ENCODE measurements at regions not wholly inside any gene's neighbourhood (a gene's known extent, or its start where the extent isn't known, plus 50 kb on each side); places are given as distances from the start of the nearest gene placed in this dataset.

GRCh38 chr6:148103436-148103835 lies 239.2 kb upstream of the SASH1 start:
- H3K27me3 ChIP-seq (ENCODE audit: insufficient read depth, low read length), result no peaks in the 10 kb centered on the region
- no peaks in the 10 kb centered on the region for H3K9me3 ChIP-seq (ENCODE audit: low read depth, low read length)
- no peak overlapping the region for H3K4me3 ChIP-seq (ENCODE audit: low read length)
- H3K4me1 ChIP-seq (ENCODE audit: insufficient read depth, low read length), result no peaks in the 10 kb centered on the region

DNA sequence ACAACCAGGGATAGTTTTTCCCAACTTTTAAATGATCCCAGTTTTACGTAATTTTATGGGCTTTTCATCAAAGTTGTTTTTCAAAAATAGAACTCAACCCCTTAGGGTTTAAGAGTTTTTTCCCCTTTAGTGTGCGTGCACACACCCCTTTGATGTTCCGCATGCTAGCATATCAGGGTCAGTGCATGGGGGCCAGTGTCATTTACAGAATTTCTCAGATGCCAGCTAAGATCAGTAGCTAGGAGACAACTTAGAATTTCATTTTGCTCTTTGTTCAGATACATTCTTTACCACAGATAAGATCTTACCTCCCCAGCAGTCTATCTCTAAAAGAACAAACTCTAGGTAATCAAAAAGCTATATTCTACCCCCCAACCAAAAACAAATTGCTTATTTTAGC lies 238.5 kb upstream of the SASH1 start:
- H3K9me3 ChIP-seq (ENCODE audit: low read depth, low read length), result no peaks in the 10 kb centered on the region
- H3K4me3 ChIP-seq (ENCODE audit: low read length), result no peak overlapping the region
- H3K4me1 ChIP-seq (ENCODE audit: insufficient read depth, low read length), result no peaks in the 10 kb centered on the region
- H3K27me3 ChIP-seq (ENCODE audit: insufficient read depth, low read length), result no peaks in the 10 kb centered on the region

- H3K9me3 ChIP-seq (ENCODE audit: low read depth, low read length), result no peaks in the 10 kb centered on the region
- no peaks in the 10 kb centered on the region for H3K27me3 ChIP-seq (ENCODE audit: insufficient read depth, low read length)
- no peak overlapping the region for H3K4me3 ChIP-seq (ENCODE audit: low read length)
- no peaks in the 10 kb centered on the region for H3K4me1 ChIP-seq (ENCODE audit: insufficient read depth, low read length)
Measured at GRCh38 chr6:148105695-148106094, 236.9 kb upstream of the SASH1 start.

DNA sequence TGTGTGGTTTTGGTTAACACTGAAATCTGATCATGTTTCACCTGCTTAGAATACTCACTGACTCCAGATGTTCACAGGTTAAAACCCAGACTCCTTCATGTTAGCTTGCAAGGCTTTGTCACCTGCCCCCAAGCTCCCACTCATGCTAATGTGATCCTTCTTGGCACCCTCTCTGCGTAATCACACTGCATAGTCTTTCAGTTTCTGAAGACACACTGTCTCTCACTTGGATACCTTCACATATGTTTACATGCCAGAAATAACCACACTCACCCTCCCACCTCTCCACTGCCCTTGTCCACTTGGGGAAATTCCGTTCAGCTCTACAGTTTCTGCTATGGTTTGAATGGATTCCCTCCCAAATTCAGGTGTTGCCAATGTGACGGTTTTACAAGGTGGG lies 234.7 kb upstream of the SASH1 start:
- no peaks in the 10 kb centered on the region for H3K27me3 ChIP-seq (ENCODE audit: insufficient read depth, low read length)

DNA sequence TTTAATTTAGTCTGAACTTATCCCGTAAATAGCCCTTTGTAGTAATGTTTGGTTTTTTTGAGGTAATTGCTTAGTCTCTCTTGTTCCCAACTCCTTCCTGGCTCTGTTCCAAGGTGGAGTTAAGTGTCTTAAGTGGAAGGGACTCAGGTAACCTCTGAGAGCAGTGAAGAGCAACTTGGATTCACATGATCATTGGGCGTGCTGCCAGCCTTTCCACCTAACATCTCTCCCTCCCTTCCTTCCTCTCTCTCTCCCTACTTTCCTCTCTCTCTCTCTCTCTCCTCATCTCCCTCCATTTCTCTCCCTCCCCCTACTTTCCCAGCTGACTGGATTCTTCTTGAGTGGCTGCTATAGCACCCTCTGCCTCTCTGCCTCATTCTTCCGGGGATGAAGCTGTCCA lies 232.9 kb upstream of the SASH1 start:
- Histone ChIP-seq H3K27me3 (ENCODE audit: insufficient read depth, low read length) (no peaks in the 10 kb centered on the region), H3K9me3 (ENCODE audit: low read depth, low read length) (no peaks in the 10 kb centered on the region), H3K4me3 (ENCODE audit: low read length) (no peak overlapping the region), H3K4me1 (ENCODE audit: insufficient read depth, low read length) (no peaks in the 10 kb centered on the region)

More for the DNA sequence above, 234.7 kb upstream of the SASH1 start:
- Histone ChIP-seq H3K4me1 (ENCODE audit: insufficient read depth, low read length) (no peaks in the 10 kb centered on the region), H3K9me3 (ENCODE audit: low read depth, low read length) (no peaks in the 10 kb centered on the region), H3K4me3 (ENCODE audit: low read length) (no peak overlapping the region)

DNA sequence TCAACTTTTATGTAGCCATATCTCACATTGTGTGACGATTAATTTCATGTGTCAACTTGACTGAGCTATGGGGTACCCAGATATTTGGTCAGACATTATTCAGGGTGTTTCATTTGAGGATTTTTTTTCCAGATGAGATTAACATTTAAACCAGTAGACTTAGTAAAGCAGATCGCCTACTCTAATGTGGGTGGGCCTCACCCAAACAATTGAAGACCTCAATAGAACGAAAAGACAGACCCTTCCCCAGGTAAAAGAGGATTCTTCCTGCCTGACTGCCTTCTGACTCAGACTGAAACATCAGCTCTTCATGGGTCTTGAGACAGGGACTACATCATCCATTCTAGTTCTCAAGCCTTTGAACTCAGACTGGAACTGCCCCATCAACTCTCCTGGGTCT lies 231.7 kb upstream of the SASH1 start:
- H3K4me1 ChIP-seq (ENCODE audit: insufficient read depth, low read length), result no peaks in the 10 kb centered on the region
- H3K27me3 ChIP-seq (ENCODE audit: insufficient read depth, low read length), result no peaks in the 10 kb centered on the region
- H3K4me3 ChIP-seq (ENCODE audit: low read length), result no peak overlapping the region
- H3K9me3 ChIP-seq (ENCODE audit: low read depth, low read length), result no peaks in the 10 kb centered on the region

DNA sequence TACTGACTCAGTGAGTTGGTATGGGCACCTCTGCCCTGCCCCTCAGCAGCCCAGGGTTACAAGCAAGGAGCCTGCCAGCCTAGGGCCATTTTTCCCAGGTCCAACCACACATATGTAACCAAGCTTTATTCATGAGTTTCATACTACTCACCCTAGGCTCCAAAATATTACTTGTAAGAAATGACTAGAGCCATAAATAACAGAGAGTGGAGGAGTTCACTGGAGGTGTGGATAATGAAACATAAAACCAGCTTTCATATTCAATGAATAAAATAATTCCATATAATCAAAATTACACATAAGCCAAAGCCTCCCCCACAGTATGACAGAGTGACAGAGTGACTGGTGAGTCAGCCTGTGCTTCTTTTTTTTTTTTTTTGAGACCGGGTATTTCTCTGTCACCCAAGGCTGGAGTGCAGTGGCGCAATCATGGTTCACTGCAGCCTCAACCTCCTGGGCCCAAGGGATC lies 229.8 kb upstream of the SASH1 start:
- Histone ChIP-seq H3K27me3 (ENCODE audit: insufficient read depth, low read length) (no peaks in the 10 kb centered on the region), H3K4me3 (ENCODE audit: low read length) (no peak overlapping the region), H3K9me3 (ENCODE audit: low read depth, low read length) (no peaks in the 10 kb centered on the region), H3K4me1 (ENCODE audit: insufficient read depth, low read length) (no peaks in the 10 kb centered on the region)

- H3K4me3 ChIP-seq (ENCODE audit: low read length), result no peak overlapping the region
- no peaks in the 10 kb centered on the region for H3K4me1 ChIP-seq (ENCODE audit: insufficient read depth, low read length)
- no peaks in the 10 kb centered on the region for H3K27me3 ChIP-seq (ENCODE audit: insufficient read depth, low read length)
- H3K9me3 ChIP-seq (ENCODE audit: low read depth, low read length), result no peaks in the 10 kb centered on the region
Measured at GRCh38 chr6:148116001-148116400, 226.6 kb upstream of the SASH1 start.

DNA sequence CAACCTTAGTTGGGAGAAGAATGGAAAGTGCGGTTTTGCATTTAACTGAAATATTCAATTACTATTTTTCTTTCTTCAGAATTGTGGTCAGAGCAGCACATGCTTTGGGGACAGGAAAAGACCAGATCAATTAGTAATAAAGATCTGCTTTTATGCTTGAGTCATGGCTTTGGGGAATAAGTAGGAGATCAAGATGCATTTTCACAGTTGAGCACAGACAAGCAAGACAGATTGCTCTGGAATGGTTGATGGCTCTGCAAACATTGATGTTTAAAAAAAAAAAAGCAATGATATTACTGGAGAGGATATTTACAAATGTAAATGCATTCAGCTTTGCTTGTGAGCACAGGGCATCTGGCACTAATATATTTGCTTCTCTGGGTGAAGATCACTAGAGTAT lies 224.4 kb upstream of the SASH1 start:
- Histone ChIP-seq H3K4me3 (ENCODE audit: low read length) (no peak overlapping the region), H3K4me1 (ENCODE audit: insufficient read depth, low read length) (no peaks in the 10 kb centered on the region), H3K9me3 (ENCODE audit: low read depth, low read length) (no peaks in the 10 kb centered on the region), H3K27me3 (ENCODE audit: insufficient read depth, low read length) (no peaks in the 10 kb centered on the region)

DNA sequence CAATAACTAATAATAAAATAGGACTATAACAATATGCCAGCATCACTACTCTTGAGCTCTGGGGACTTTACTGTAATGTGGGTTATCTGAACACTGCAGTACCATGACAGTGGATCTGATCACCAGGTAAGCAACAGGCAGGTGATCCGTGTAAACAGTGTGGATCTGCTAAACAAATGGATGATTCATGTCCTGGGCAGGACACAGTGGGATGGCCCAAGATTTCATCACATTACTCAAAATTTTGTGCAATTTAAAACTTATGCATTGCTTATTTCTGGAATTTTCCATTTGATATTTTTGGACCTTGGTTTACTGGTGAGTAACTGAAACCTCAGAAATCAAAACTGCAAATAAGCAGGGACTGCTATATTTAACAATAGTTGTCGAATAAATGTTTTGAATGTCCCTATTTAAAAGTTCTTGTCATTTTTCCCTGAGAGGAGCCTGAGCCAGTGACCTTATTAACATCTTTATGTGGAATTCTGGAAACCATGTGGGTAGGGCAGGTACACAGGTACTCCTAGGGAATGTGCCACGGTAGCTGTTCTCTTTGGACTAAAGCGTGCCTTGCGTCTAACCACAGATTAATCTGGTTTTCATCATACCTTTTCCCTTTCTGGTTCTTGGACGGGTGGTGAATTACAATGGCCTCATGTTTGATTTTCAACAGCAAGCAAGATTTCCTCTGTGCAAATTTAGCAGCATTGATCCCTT lies 214.5 kb upstream of the SASH1 start:
- Histone ChIP-seq H3K27me3 (ENCODE audit: insufficient read depth, low read length) (no peaks in the 10 kb centered on the region), H3K4me3 (ENCODE audit: low read length) (no peak overlapping the region), H3K9me3 (ENCODE audit: low read depth, low read length) (no peaks in the 10 kb centered on the region), H3K4me1 (ENCODE audit: insufficient read depth, low read length) (no peaks in the 10 kb centered on the region)

DNA sequence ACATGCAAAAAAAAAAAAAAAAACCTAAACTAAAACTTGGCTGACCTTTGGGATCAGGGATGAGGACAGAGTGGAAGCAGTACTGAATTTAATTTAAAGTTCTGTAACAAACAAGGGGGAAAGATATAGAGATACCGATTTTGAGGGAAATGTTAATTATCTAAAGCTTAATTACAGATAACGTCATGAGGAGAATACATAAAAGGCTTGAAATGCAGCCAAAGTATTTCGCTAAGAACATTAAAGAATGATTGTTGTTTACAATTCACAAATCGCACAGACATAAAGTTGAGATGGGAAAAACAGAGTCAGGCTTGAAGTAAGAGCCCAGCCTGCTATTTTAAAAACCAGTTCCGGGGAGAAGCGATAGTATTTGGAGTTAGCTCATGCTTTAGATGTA lies 208.0 kb upstream of the SASH1 start:
- no peaks in the 10 kb centered on the region for H3K9me3 ChIP-seq (ENCODE audit: low read depth, low read length)

GRCh38 chr6:148136586-148136985 lies 206.1 kb upstream of the SASH1 start:
- Histone ChIP-seq H3K4me3 (ENCODE audit: low read length) (no peak overlapping the region), H3K9me3 (ENCODE audit: low read depth, low read length) (no peaks in the 10 kb centered on the region), H3K4me1 (ENCODE audit: insufficient read depth, low read length) (no peaks in the 10 kb centered on the region), H3K27me3 (ENCODE audit: insufficient read depth, low read length) (no peaks in the 10 kb centered on the region)

More for the DNA sequence above, 208.0 kb upstream of the SASH1 start:
- H3K4me3 ChIP-seq (ENCODE audit: low read length), result no peak overlapping the region
- no peaks in the 10 kb centered on the region for H3K27me3 ChIP-seq (ENCODE audit: insufficient read depth, low read length)
- H3K4me1 ChIP-seq (ENCODE audit: insufficient read depth, low read length), result no peaks in the 10 kb centered on the region

DNA sequence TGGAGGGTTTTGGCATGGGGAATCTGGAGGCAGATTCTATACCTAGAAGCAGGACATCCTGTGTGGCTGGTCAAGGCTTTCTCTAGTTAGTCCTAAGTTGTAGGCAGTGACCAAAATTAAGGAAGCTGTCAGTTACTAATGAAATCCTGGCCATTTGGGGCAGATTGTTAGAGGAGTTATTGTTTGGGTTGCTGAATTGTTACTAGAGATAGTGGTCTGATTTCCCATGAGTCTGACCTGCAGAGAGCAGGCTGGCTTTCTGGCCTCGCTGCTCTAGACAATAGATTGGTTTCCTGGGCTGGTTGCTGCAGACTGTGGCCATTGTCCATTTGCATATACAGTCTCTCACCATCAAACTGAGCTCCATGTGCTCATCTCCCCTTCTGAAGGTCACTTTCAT lies 205.0 kb upstream of the SASH1 start:
- H3K4me3 ChIP-seq (ENCODE audit: low read length), result no peak overlapping the region
- no peaks in the 10 kb centered on the region for H3K27me3 ChIP-seq (ENCODE audit: insufficient read depth, low read length)
- H3K4me1 ChIP-seq (ENCODE audit: insufficient read depth, low read length), result no peaks in the 10 kb centered on the region
- H3K9me3 ChIP-seq (ENCODE audit: low read depth, low read length), result no peaks in the 10 kb centered on the region

- Histone ChIP-seq H3K9me3 (ENCODE audit: low read depth, low read length) (no peaks in the 10 kb centered on the region), H3K4me1 (ENCODE audit: insufficient read depth, low read length) (no peaks in the 10 kb centered on the region), H3K4me3 (ENCODE audit: low read length) (no peak overlapping the region), H3K27me3 (ENCODE audit: insufficient read depth, low read length) (no peaks in the 10 kb centered on the region)
Measured at GRCh38 chr6:148138573-148138972, 204.1 kb upstream of the SASH1 start.

- Histone ChIP-seq H3K27me3 (ENCODE audit: insufficient read depth, low read length) (no peaks in the 10 kb centered on the region), H3K4me1 (ENCODE audit: insufficient read depth, low read length) (no peaks in the 10 kb centered on the region)
Measured at GRCh38 chr6:148140772-148141557, 201.7 kb upstream of the SASH1 start.

GRCh38 chr6:148142821-148143220 lies 199.8 kb upstream of the SASH1 start:
- no peaks in the 10 kb centered on the region for H3K27me3 ChIP-seq (ENCODE audit: insufficient read depth, low read length)
- no peak overlapping the region for H3K4me3 ChIP-seq (ENCODE audit: low read length)
- no peaks in the 10 kb centered on the region for H3K4me1 ChIP-seq (ENCODE audit: insufficient read depth, low read length)
- no peaks in the 10 kb centered on the region for H3K9me3 ChIP-seq (ENCODE audit: low read depth, low read length)

More at GRCh38 chr6:148140772-148141557, 201.7 kb upstream of the SASH1 start:
- Histone ChIP-seq H3K4me3 (ENCODE audit: low read length) (no peak overlapping the region), H3K9me3 (ENCODE audit: low read depth, low read length) (no peaks in the 10 kb centered on the region)
